Activated T-cell treated with anti-CD3 and anti-CD28 coated beads for 1 hour (primary cell): ENCODE measurements at regions not wholly inside any gene's neighbourhood (a gene's known extent, or its start where the extent isn't known, plus 50 kb on each side); places are given as distances from the start of the nearest gene placed in this dataset.

Experiments
- DNase-seq: peaks from one replicate; pipeline ENCODE4 v3.0.0-alpha.2; 2020; ENCODE audit warnings: low read depth

GRCh38 chr22:49604732-49605302 is 222.9 kb downstream of the BRD1 start:
- DNase-seq, result no peak

GRCh38 chr22:49603016-49603415 is 224.7 kb downstream of the BRD1 start:
- no peak for DNase-seq

- no peak for DNase-seq
These were observed 225.2 kb downstream of the BRD1 start for GRCh38 chr22:49602481-49602880.

- DNase-seq, result no peak
These were observed 225.9 kb downstream of the BRD1 start for GRCh38 chr22:49601614-49602321.

- no peak for DNase-seq
These were observed 226.7 kb downstream of the BRD1 start for GRCh38 chr22:49600891-49601431.

- no peak for DNase-seq
These were observed 227.2 kb downstream of the BRD1 start for GRCh38 chr22:49600468-49600867.

GRCh38 chr22:49599691-49600455 is 227.8 kb downstream of the BRD1 start:
- DNase-seq, result no peak

GRCh38 chr22:49599039-49599438 is 228.6 kb downstream of the BRD1 start:
- no peak for DNase-seq

- no peak for DNase-seq
These were observed 229.3 kb downstream of the BRD1 start for GRCh38 chr22:49598338-49598737.

- DNase-seq, result no peak
These were observed 230.1 kb downstream of the BRD1 start for GRCh38 chr22:49597428-49598039.

- DNase-seq, result no peak
These were observed 232.1 kb downstream of the BRD1 start for GRCh38 chr22:49595465-49596078.

- DNase-seq, result no peak
These were observed 233.6 kb downstream of the BRD1 start for GRCh38 chr22:49594078-49594477.

- no peak for DNase-seq
These were observed 234.2 kb downstream of the BRD1 start for GRCh38 chr22:49593509-49593908.

- DNase-seq, result no peak
These were observed 234.7 kb downstream of the BRD1 start for GRCh38 chr22:49592780-49593501.

- DNase-seq, result no peak
These were observed 236.7 kb downstream of the BRD1 start for GRCh38 chr22:49590851-49591445.

GRCh38 chr22:49590381-49590780 is 237.3 kb downstream of the BRD1 start:
- DNase-seq, result no peak

GRCh38 chr22:49589811-49590210 is 237.9 kb downstream of the BRD1 start:
- no peak for DNase-seq

GRCh38 chr22:49589301-49589700 is 238.4 kb downstream of the BRD1 start:
- DNase-seq, result no peak

GRCh38 chr22:49588739-49589138 is 238.9 kb downstream of the BRD1 start:
- DNase-seq, result no peak

GRCh38 chr22:49587987-49588386 is 239.7 kb downstream of the BRD1 start:
- no peak for DNase-seq

GRCh38 chr22:49587421-49587820 is 240.3 kb downstream of the BRD1 start:
- no peak for DNase-seq
